ENCODE measurements at regions not wholly inside any gene's neighbourhood (a gene's known extent, or its start where the extent isn't known, plus 50 kb on each side); places are given as distances from the start of the nearest gene placed in this dataset.

GRCh38 chr9:108603141-108603540 is 252.6 kb downstream of the ACTL7B start:
- no peak for TF ChIP-seq POLR2A (IDR thresholded peaks at IDR 0.05; ENCODE audit: extremely low read depth, insufficient read length)
- TF ChIP-seq CTCF (IDR thresholded peaks at IDR 0.05; ENCODE audit: low read depth, low read length): no peak
- no peak for TF ChIP-seq MAX (IDR thresholded peaks at IDR 0.05; ENCODE audit: low read depth, low read length)
